Transverse colon (tissue), 3 donors: ENCODE measurements at regions not wholly inside any gene's neighbourhood (a gene's known extent, or its start where the extent isn't known, plus 50 kb on each side); places are given as distances from the start of the nearest gene placed in this dataset.

Experiments
- POLR2A ChIP-seq: fragments of 450-650 bp; IDR thresholded peaks from one replicate; pipeline ENCODE4 v1.6.1; 2016; ENCODE audit warnings: antibody characterized with exemption, mild to moderate bottlenecking, moderate library complexity
- TF ChIP-seq, protein P1 (sequence below), 5 experiments: fragments of 200-600 bp in 3 of 5; fragments of 450-650 bp in 2 of 5; sonication (generic) in 3 of 5; IDR thresholded peaks; 1 replicate in 2 of 5; 2 replicates in 3 of 5; pipeline ENCODE4 v1.5.1; 2016 to 2017; ENCODE audit warnings: antibody characterized with exemption in 5 of 5, inconsistent platforms in 3 of 5, mild to moderate bottlenecking in 2 of 5, moderate library complexity in 1 of 5

DNA sequence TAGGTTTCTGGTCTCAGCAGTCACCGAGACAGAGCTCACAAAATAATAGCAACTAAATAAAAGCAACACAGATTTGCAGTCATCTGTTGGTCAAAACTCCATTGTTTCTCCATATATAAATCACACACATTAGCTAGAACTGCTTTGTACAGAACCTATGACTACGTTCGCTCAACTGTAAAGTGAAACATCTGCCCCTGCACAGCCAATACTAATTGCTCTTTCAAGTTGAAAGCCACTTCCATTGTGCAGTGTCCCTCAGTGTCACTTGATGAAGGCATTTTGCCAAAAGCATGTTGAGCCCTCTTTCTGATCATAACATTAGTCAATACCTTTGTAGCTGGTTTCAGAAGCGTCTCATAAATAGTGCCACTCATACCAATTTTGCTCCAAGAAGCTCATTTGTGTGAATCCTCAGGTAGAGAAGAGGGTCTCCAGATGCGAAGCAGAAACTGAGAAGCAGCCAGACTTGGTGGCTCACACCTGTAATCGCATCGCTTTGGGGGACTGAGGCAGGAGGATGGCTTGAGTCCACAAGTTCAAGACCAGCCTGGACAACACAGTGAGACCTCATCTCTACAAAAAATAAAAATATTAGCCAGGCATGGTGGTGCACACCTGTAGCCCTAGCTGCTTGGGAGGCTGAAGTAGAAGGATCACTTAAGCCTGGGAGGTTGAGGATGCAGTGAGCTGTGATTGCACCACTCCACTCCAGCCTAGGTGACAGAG, 68.9 kb downstream of the PERP start:
- TF ChIP-seq, protein P1, sequence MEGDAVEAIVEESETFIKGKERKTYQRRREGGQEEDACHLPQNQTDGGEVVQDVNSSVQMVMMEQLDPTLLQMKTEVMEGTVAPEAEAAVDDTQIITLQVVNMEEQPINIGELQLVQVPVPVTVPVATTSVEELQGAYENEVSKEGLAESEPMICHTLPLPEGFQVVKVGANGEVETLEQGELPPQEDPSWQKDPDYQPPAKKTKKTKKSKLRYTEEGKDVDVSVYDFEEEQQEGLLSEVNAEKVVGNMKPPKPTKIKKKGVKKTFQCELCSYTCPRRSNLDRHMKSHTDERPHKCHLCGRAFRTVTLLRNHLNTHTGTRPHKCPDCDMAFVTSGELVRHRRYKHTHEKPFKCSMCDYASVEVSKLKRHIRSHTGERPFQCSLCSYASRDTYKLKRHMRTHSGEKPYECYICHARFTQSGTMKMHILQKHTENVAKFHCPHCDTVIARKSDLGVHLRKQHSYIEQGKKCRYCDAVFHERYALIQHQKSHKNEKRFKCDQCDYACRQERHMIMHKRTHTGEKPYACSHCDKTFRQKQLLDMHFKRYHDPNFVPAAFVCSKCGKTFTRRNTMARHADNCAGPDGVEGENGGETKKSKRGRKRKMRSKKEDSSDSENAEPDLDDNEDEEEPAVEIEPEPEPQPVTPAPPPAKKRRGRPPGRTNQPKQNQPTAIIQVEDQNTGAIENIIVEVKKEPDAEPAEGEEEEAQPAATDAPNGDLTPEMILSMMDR (IDR thresholded peaks at IDR 0.05) = no peak
- no peak for TF ChIP-seq POLR2A
